ENCODE measurements at regions not wholly inside any gene's neighbourhood (a gene's known extent, or its start where the extent isn't known, plus 50 kb on each side); places are given as distances from the start of the nearest gene placed in this dataset.
A peak's percentile ranks its signal among the peaks of the same experiment; 100 is the strongest.

DNA sequence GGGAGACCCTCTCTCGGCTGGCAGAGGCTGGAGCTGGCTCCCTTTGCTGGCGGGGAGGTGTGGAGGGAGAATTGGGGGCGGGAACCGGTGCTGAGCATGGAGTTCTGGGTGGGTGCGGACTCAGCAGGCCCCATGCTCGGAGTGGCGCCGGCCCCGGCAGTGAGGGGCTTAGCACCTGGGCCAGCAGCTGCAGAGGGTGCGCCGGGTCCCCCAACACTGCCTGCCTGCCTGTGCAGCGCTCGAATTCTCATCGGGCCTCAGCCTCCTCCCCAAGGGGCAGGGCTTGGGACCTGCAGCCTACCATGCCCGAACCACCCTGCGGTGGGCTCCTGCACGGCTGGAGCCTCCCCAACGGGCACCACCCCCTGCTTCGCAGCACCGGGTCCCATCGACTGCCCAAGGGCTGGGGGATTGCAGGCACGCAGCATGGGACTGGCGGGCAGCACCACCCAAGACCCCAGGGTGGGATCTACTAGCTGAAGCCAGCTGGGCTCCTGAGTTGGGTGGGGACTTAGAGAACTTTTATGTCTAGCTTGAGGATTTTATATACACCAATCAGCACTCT is 129.8 kb downstream of the LRRC30 start:
- TF ChIP-seq, protein P1, sequence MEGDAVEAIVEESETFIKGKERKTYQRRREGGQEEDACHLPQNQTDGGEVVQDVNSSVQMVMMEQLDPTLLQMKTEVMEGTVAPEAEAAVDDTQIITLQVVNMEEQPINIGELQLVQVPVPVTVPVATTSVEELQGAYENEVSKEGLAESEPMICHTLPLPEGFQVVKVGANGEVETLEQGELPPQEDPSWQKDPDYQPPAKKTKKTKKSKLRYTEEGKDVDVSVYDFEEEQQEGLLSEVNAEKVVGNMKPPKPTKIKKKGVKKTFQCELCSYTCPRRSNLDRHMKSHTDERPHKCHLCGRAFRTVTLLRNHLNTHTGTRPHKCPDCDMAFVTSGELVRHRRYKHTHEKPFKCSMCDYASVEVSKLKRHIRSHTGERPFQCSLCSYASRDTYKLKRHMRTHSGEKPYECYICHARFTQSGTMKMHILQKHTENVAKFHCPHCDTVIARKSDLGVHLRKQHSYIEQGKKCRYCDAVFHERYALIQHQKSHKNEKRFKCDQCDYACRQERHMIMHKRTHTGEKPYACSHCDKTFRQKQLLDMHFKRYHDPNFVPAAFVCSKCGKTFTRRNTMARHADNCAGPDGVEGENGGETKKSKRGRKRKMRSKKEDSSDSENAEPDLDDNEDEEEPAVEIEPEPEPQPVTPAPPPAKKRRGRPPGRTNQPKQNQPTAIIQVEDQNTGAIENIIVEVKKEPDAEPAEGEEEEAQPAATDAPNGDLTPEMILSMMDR (conservative IDR thresholded peaks at IDR 0.05), result no peak
- no peak for TF ChIP-seq EZH2 (IDR thresholded peaks at IDR 0.05; ENCODE audit: low read depth)
- Histone ChIP-seq H3K27me3 (ENCODE audit: insufficient read depth, low read depth) (peaks cover 54% of the 10 kb centered on the region), H3F3A (ENCODE audit: insufficient read depth, low read depth) (no peaks in the 10 kb centered on the region), H4K20me1 (ENCODE audit: insufficient read depth) (no peaks in the 10 kb centered on the region), H3K4me3 (no peak overlapping the region), H3K9me2 (ENCODE audit: insufficient read depth) (no peaks in the 10 kb centered on the region), H3K27ac (no peak overlapping the region), H3K79me2 (ENCODE audit: low read depth) (no peaks in the 10 kb centered on the region), H3K9me3 (ENCODE audit: insufficient read depth, low read depth) (no peaks in the 10 kb centered on the region), H3K36me3 (ENCODE audit: low read depth) (no peaks in the 10 kb centered on the region), H2AFZ (no peak overlapping the region), H3K4me2 (no peak overlapping the region), H3K4me1 (replicated peaks; ENCODE audit: insufficient read depth) (no peaks in the 10 kb centered on the region)
- CTCF ChIA-PET, result no interaction called here
- BruUV-seq (replicated peaks), result no TSS peak
- POLR2A ChIA-PET (ENCODE audit: unreplicated experiment), result no interaction called here
- DNase-seq, result no peak
- intact Hi-C loops (cut with micrococcal nuclease; ENCODE audit: unreplicated experiment), result loop anchor here (10.0 kb wide), 1 partner anchor 94 kb away; no protein-coding TSS in a partner anchor

DNA sequence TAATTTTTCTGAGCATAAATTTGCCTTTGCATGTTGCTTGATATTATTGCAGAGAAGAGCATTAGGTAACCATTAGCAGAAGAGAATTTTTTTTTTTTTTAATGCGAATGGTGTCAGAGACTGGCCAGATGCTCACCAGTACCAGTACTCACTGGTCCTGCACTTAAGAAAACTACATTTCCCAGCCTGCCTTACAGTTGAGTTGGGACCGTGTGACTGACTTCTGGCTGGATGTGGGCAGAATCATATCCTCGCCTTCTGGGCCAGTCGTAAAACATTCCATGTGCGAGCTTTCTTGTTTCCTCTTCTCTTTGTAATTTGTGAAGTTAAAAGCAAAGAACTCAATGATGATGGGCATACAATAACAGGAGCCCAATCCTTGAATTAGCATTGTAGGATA is 132.4 kb downstream of the LRRC30 start:
- Histone ChIP-seq H3K36me3 (ENCODE audit: low read depth) (no peaks in the 10 kb centered on the region), H3K4me2 (no peak overlapping the region), H3K9me3 (ENCODE audit: insufficient read depth, low read depth) (no peaks in the 10 kb centered on the region), H3F3A (ENCODE audit: insufficient read depth, low read depth) (no peaks in the 10 kb centered on the region), H3K9me2 (ENCODE audit: insufficient read depth) (no peaks in the 10 kb centered on the region), H3K79me2 (ENCODE audit: low read depth) (no peaks in the 10 kb centered on the region), H3K4me1 (replicated peaks; ENCODE audit: insufficient read depth) (no peaks in the 10 kb centered on the region), H3K27ac (no peak overlapping the region), H3K27me3 (ENCODE audit: insufficient read depth, low read depth) (peaks cover 63% of the 10 kb centered on the region), H3K4me3 (no peak overlapping the region), H4K20me1 (ENCODE audit: insufficient read depth) (no peaks in the 10 kb centered on the region), H2AFZ (no peak overlapping the region)
- no peak for DNase-seq
- intact Hi-C loops (cut with micrococcal nuclease; ENCODE audit: unreplicated experiment), result loop anchor here (10.0 kb wide), 1 partner anchor 91 kb away; no protein-coding TSS in a partner anchor
- ChIA-PET CTCF (no interaction called here), POLR2A (ENCODE audit: unreplicated experiment) (no interaction called here)
- TF ChIP-seq, protein P1 (conservative IDR thresholded peaks at IDR 0.05), result no peak
- no peak for TF ChIP-seq EZH2 (IDR thresholded peaks at IDR 0.05; ENCODE audit: low read depth)
- no TSS peak for BruUV-seq (replicated peaks)

DNA sequence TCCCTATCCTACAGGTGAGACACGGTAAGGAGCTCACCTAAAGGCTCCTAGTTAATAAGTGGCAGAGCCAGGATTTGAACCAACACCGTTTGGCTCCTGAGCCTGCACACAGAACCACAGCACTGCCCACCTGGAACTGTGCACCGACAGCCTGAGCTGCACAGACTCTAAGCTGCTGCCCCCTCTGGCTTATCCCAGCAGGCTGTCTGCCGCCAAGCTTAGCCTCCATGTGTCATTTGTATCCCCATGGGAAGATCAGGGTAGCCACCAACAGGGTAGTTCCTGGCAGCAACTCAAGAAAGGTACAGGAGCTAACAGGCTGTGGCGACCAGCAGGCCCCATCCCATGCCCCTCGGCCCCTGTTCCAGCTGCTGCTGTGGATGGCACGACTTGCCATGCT is 135.7 kb downstream of the LRRC30 start:
- Histone ChIP-seq H3K9me2 (ENCODE audit: insufficient read depth) (no peaks in the 10 kb centered on the region), H3K4me2 (0 out of 2 replicates have a peak overlapping the region, but pooled peaks have one; percentile 12), H3K9me3 (ENCODE audit: insufficient read depth, low read depth) (no peaks in the 10 kb centered on the region), H3K27me3 (ENCODE audit: insufficient read depth, low read depth) (peaks cover 62% of the 10 kb centered on the region), H3F3A (ENCODE audit: insufficient read depth, low read depth) (no peaks in the 10 kb centered on the region), H2AFZ (no peak overlapping the region), H4K20me1 (ENCODE audit: insufficient read depth) (no peaks in the 10 kb centered on the region), H3K4me1 (replicated peaks; ENCODE audit: insufficient read depth) (no peaks in the 10 kb centered on the region), H3K4me3 (no peak overlapping the region), H3K27ac (no peak overlapping the region), H3K79me2 (ENCODE audit: low read depth) (no peaks in the 10 kb centered on the region), H3K36me3 (ENCODE audit: low read depth) (no peaks in the 10 kb centered on the region)
- no peak for DNase-seq
- no peak for TF ChIP-seq EZH2 (IDR thresholded peaks at IDR 0.05; ENCODE audit: low read depth)
- TF ChIP-seq, protein P1 (conservative IDR thresholded peaks at IDR 0.05), result no peak
- ChIA-PET CTCF (no interaction called here), POLR2A (ENCODE audit: unreplicated experiment) (no interaction called here)
- no TSS peak for BruUV-seq (replicated peaks)
- intact Hi-C loops (cut with micrococcal nuclease; ENCODE audit: unreplicated experiment), result loop anchor here (10.0 kb wide), 1 partner anchor 88 kb away; no protein-coding TSS in a partner anchor

Measured in PC-9 (cell line).